Lung (tissue), 11 donors: ENCODE measurements at regions not wholly inside any gene's neighbourhood (a gene's known extent, or its start where the extent isn't known, plus 50 kb on each side); places are given as distances from the start of the nearest gene placed in this dataset.

Source experiments
- ATAC-seq: fragments of 200-7000 bp; cut with Tn5 transposase; one replicate; pipeline ENCODE4 v1.9.1; 2020; ENCODE audit warnings: moderate number of reproducible peaks; ENCODE audit not compliant: insufficient read depth, low FRiP score
- DNase-seq, 3 donors: peaks; one replicate each; pipeline ENCODE4 v3.0.0-alpha.2; 2013 to 2017
- H3K27ac ChIP-seq, 2 donors: one replicate each; pipeline ENCODE4 v1.5.1; 2013; ENCODE audit warnings: mild to moderate bottlenecking in 2 of 2, moderate library complexity in 2 of 2, control low read depth in 1 of 2, inconsistent platforms in 1 of 2, low read depth in 1 of 2, low read length in 1 of 2
- H3K27me3 ChIP-seq, 3 donors: one replicate each; pipeline ENCODE4 v1.5.1; 2013; ENCODE audit warnings: low read length in 2 of 3; ENCODE audit not compliant: control insufficient read depth in 3 of 3, insufficient read depth in 3 of 3
- H3K36me3 ChIP-seq, 4 donors: one replicate each; pipeline ENCODE4 v1.5.1; 2013; ENCODE audit warnings: low read length in 4 of 4, mild to moderate bottlenecking in 1 of 4, moderate library complexity in 1 of 4; ENCODE audit not compliant: control insufficient read depth in 4 of 4, insufficient read depth in 4 of 4
- H3K4me1 ChIP-seq, 5 donors: one replicate each; pipeline ENCODE4 v1.5.1; 2013; ENCODE audit warnings: low read length in 5 of 5, mild to moderate bottlenecking in 2 of 5, moderate library complexity in 1 of 5; ENCODE audit not compliant: control insufficient read depth in 5 of 5, insufficient read depth in 5 of 5
- H3K4me3 ChIP-seq: one replicate; pipeline ENCODE4 v1.5.1; 2013; ENCODE audit warnings: mild to moderate bottlenecking, control low read depth, moderate library complexity
- H3K9ac ChIP-seq, 2 donors: one replicate each; pipeline ENCODE4 v1.5.1; 2013; ENCODE audit warnings: low read length in 2 of 2, control low read depth in 1 of 2; ENCODE audit not compliant: insufficient read depth in 1 of 2
- H3K9me3 ChIP-seq, 4 donors: one replicate each; pipeline ENCODE4 v1.5.1; 2013; ENCODE audit warnings: low read length in 3 of 4, mild to moderate bottlenecking in 1 of 4, moderate library complexity in 1 of 4; ENCODE audit not compliant: control insufficient read depth in 4 of 4, insufficient read depth in 3 of 4
- WGBS, 2 donors: extraction: QIAGEN DNeasy Blood & Tissue Kit; methylation state at CpG; one replicate each; pipeline ENCODE4 v1.1.7; 2013; 5-methylcytosine and 5-hydroxymethylcytosine counted together
- TF ChIP-seq, protein P1 (sequence below): IDR thresholded peaks from 2 replicates; pipeline ENCODE4 v1.5.1; 2012; ENCODE audit warnings: mild to moderate bottlenecking; ENCODE audit errors: control extremely low read depth, extremely low read depth
- donor health status: control.
- donor health status: control.
- donor health status: Bipolar disorder and iron deficiency.
- donor health status: healthy.
- donor health status: DM: yes; HTN: yes; CAD: no.

DNA sequence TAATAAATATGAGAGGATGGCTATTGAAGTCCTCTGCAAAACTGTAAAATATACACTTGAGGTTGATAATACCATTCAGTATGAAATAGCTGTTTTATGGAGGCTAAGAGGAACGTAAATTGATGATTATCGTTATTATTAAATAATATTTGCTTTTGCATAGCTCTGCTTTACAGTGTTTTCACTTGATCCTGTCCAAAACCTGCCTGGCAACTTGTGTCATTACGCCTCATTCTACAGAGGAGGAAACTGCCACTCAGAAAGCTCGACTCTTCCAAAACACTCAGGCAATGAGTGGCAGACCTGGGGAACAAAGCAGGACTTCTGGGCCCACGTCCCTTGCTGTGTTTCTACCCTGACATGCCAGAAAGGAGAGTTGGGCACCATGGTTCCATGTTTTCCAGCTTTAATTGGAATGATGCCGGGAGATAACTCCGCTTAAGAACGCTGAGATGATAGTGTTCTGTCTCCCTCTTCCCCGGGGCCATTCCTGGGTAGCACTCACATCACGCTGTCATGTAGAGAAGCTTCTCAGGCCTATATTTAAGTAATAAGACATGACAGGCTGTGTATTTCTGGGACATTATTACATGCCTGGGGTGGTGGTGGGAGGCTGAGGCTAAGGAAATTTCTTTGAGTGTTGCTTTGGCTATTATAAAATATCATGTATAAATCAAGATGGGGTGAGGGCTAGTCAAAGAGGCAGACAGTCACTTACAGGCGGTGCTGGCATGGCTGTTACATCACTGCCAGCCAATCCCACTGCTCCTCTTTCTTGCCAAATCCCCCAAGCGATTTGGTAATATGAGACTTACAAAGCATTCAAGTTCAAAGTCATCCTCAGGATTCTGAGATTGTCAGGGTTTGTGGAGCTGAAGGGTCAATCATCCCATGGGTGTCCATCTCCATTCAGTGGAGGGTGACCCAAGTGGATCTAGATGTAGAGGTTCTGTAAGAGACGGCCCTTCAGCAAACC lies 501.7 kb downstream of the INSC start:
- Histone ChIP-seq H3K4me3 (no peak overlapping the region), H3K4me1 (peaks cover 0 to 6% (median 0%) of the 10 kb centered on the region in 5 donors), H3K27ac (no peak overlapping the region), H3K27me3 (no peaks in the 10 kb centered on the region), H3K9ac (no peak overlapping the region), H3K9me3 (no peaks in the 10 kb centered on the region), H3K36me3 (no peaks in the 10 kb centered on the region)
- TF ChIP-seq, protein P1, sequence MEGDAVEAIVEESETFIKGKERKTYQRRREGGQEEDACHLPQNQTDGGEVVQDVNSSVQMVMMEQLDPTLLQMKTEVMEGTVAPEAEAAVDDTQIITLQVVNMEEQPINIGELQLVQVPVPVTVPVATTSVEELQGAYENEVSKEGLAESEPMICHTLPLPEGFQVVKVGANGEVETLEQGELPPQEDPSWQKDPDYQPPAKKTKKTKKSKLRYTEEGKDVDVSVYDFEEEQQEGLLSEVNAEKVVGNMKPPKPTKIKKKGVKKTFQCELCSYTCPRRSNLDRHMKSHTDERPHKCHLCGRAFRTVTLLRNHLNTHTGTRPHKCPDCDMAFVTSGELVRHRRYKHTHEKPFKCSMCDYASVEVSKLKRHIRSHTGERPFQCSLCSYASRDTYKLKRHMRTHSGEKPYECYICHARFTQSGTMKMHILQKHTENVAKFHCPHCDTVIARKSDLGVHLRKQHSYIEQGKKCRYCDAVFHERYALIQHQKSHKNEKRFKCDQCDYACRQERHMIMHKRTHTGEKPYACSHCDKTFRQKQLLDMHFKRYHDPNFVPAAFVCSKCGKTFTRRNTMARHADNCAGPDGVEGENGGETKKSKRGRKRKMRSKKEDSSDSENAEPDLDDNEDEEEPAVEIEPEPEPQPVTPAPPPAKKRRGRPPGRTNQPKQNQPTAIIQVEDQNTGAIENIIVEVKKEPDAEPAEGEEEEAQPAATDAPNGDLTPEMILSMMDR: no peak
- ATAC-seq (no peak), DNase-seq (no peak)
- 88 to 89% methylated on average over 13 of the region's 13 CpGs for WGBS, 2 donors

DNA sequence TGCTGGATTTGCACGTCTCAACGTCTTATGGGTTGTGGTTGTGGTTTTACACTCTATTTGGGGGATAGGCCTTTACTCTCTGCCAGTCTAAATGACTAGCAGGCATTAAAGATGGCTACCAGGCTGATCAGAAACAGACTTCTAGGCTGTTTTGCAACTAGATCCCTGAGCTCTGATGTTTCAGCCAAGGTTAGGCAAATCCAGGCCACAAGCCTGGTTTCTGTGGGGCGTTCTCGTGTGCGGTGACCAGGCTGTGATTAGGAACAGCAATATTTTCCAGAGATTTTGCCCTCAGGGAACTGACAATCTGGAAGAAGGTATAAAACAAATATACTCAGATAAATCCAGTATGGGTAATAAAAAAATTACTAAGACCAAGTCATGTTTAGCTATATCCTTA lies 502.4 kb downstream of the INSC start:
- TF ChIP-seq, protein P1: no peak
- H3K9me3 ChIP-seq: no peaks in the 10 kb centered on the region
- H3K4me3 ChIP-seq: no peak overlapping the region
- no peak for DNase-seq
- no peaks in the 10 kb centered on the region for H3K36me3 ChIP-seq
- ATAC-seq: no peak
- no peak overlapping the region for H3K9ac ChIP-seq
- no peaks in the 10 kb centered on the region for H3K27me3 ChIP-seq
- peaks cover 0 to 10% (median 4%) of the 10 kb centered on the region in 5 donors for H3K4me1 ChIP-seq
- no peak overlapping the region for H3K27ac ChIP-seq
- WGBS, 2 donors: 79 to 92% methylated on average over 5 of the region's 5 CpGs

DNA sequence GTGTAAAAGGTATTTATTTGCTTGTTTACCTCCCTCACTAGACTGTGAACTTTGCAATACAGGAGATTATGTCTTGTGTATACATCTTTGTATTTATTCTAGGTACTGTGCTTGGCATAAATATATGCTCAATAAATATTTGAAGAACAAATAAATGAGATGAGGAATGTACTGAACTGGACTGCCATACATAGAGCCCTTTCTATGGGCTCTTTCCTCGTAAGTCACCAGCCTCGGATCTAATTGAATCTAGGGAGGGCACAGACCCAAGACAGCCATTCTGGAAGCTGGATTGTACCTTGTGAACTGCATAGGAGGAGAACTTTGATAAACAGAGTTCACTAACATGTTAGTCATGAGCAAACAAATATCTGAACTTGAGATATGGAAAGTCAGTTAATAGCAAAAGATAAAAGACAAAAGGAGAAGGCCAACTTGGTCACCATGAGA lies 503.9 kb downstream of the INSC start:
- peaks cover 0 to 12% (median 5%) of the 10 kb centered on the region in 5 donors for H3K4me1 ChIP-seq
- H3K9me3 ChIP-seq: no peaks in the 10 kb centered on the region
- TF ChIP-seq, protein P1: no peak
- ATAC-seq (no peak), DNase-seq (no peak)
- WGBS, 2 donors: 75 to 96% methylated on average over 2 of the region's 2 CpGs
- peaks cover 0 to 3% (median 0%) of the 10 kb centered on the region in 3 donors for H3K27me3 ChIP-seq
- no peak overlapping the region for H3K9ac ChIP-seq
- no peak overlapping the region for H3K4me3 ChIP-seq
- H3K27ac ChIP-seq: no peak overlapping the region
- no peaks in the 10 kb centered on the region for H3K36me3 ChIP-seq
